ENCODE measurements at regions not wholly inside any gene's neighbourhood (a gene's known extent, or its start where the extent isn't known, plus 50 kb on each side); places are given as distances from the start of the nearest gene placed in this dataset.

GRCh38 chr5:36423578-36424307 lies 122.0 kb upstream of the RANBP3L start:
- no peak overlapping the region for H4K5ac ChIP-seq (ENCODE audit: low read depth, low read length)
- no peak overlapping the region for H3K18ac ChIP-seq (ENCODE audit: low read depth, low read length)
- peaks cover 6% of the 10 kb centered on the region for H3K27me3 ChIP-seq (ENCODE audit: control insufficient read depth, insufficient read depth, low read length)
- no peak overlapping the region for H4K91ac ChIP-seq (ENCODE audit: insufficient read depth, low read depth, low read length)
- in situ Hi-C loops (cut with MboI; ENCODE audit: low sequenced_read_pairs) (no loop called here), dilution Hi-C loops (cut with HindIII; ENCODE audit: low sequenced_read_pairs, unreplicated experiment) (no loop called here), intact Hi-C loops (cut with micrococcal nuclease) (no loop called here)
- DNase-seq (no peak), ATAC-seq (ENCODE audit: low read depth) (no peak)
- H3K9me1 ChIP-seq (ENCODE audit: insufficient read depth, low read length) = no peaks in the 10 kb centered on the region
- WGBS, 2 experiments (ENCODE audit: extremely low coverage in 2 of 2, insufficient read length in 1 of 2) = no CpG with 5 or more reads among the region's 3 CpGs
- no peaks in the 10 kb centered on the region for H3K4me1 ChIP-seq (ENCODE audit: control insufficient read depth, insufficient read depth, low read length)
- no peak overlapping the region for H3K27ac ChIP-seq (ENCODE audit: insufficient read depth, low read length)
- no peak overlapping the region for H3K56ac ChIP-seq (ENCODE audit: extremely low read depth, insufficient read depth, low read length)
- no peak overlapping the region for H3K4ac ChIP-seq (ENCODE audit: low read depth, low read length)
- H2BK120ac ChIP-seq (ENCODE audit: low read depth, low read length) = no peak overlapping the region
- no peak overlapping the region for H2BK5ac ChIP-seq (ENCODE audit: low read depth, low read length, poor library complexity, severe bottlenecking)
- H2AFZ ChIP-seq (replicated peaks; ENCODE audit: low read length, poor library complexity) = no peak overlapping the region
- H3K9ac ChIP-seq (ENCODE audit: low read depth, low read length) = no peak overlapping the region
- no peak overlapping the region for H3K4me3 ChIP-seq (ENCODE audit: insufficient read depth, low read depth, low read length)
- no TSS peak for BruUV-seq (replicated peaks)
- no peaks in the 10 kb centered on the region for H3K36me3 ChIP-seq (ENCODE audit: control insufficient read depth, insufficient read depth, low read length)
- no peak overlapping the region for H2BK15ac ChIP-seq (ENCODE audit: low read depth, low read length)
- TF ChIP-seq MAZ (IDR thresholded peaks at IDR 0.05; ENCODE audit: borderline replicate concordance, low read depth, low read length) (no peak), BHLHE40 (IDR thresholded peaks at IDR 0.05; ENCODE audit: low read depth, low read length) (no peak), FOS (IDR thresholded peaks at IDR 0.05; ENCODE audit: low read depth, low read length) (no peak), RCOR1 (IDR thresholded peaks at IDR 0.05; ENCODE audit: insufficient replicate concordance, low read length) (no peak), MAFK (IDR thresholded peaks at IDR 0.05; ENCODE audit: low read depth, low read length) (no peak), CEBPB (IDR thresholded peaks at IDR 0.05; ENCODE audit: low read depth, low read length) (no peak), SMC3 (IDR thresholded peaks at IDR 0.05; ENCODE audit: low read depth, low read length) (no peak), USF2 (IDR thresholded peaks at IDR 0.05; ENCODE audit: low read depth, low read length) (no peak), ELK1 (IDR thresholded peaks at IDR 0.05; ENCODE audit: borderline replicate concordance, low read depth, low read length) (no peak), RFX5 (IDR thresholded peaks at IDR 0.05; ENCODE audit: low read depth, low read length) (no peak), NFE2L2 (IDR thresholded peaks at IDR 0.05; ENCODE audit: low read depth, low read length) (no peak), POLR2A (IDR thresholded peaks at IDR 0.05; ENCODE audit: low read depth, low read length) (no peak), MXI1 (IDR thresholded peaks at IDR 0.05; ENCODE audit: borderline replicate concordance, low read depth, low read length) (no peak), RAD21 (IDR thresholded peaks at IDR 0.05; ENCODE audit: low read length) (no peak), CTCF (conservative IDR thresholded peaks at IDR 0.05; ENCODE audit: low read depth, low read length) (no peak), CHD1 (IDR thresholded peaks at IDR 0.05; ENCODE audit: low read depth, low read length) (no peak)
- no peak overlapping the region for H2BK20ac ChIP-seq (ENCODE audit: low read depth, low read length)
- no peak overlapping the region for H3K14ac ChIP-seq (replicated peaks; ENCODE audit: low read depth, low read length)
- H4K8ac ChIP-seq (ENCODE audit: low read depth in 2 of 2, low read length in 2 of 2) = no peak overlapping the region
- no peaks in the 10 kb centered on the region for H3K9me3 ChIP-seq (ENCODE audit: control insufficient read depth, insufficient read depth, low read length)
- H2AK5ac ChIP-seq (ENCODE audit: low read depth, low read length) = no peak overlapping the region
- H3K4me2 ChIP-seq (ENCODE audit: low read depth, low read length) = no peak overlapping the region
- no peak overlapping the region for H2AK9ac ChIP-seq (replicated peaks; ENCODE audit: low read depth, low read length, poor library complexity)
- no peaks in the 10 kb centered on the region for H4K20me1 ChIP-seq (ENCODE audit: insufficient read depth, low read length)
- ChIA-PET POLR2A (ENCODE audit: unreplicated experiment) (no interaction called here), CTCF (no interaction called here)
- no peaks in the 10 kb centered on the region for H3K79me1 ChIP-seq (ENCODE audit: low read depth in 1 of 2, low read length in 2 of 2)
- H3K23ac ChIP-seq (ENCODE audit: low read depth, low read length) = no peak overlapping the region

Measured in IMR-90 (cell line).